ENCODE measurements at regions not wholly inside any gene's neighbourhood (a gene's known extent, or its start where the extent isn't known, plus 50 kb on each side); places are given as distances from the start of the nearest gene placed in this dataset.

- 46% methylated on average over 29 of the region's 29 CpGs for WGBS
- DNase-seq (ENCODE audit: extremely low spot score): no peak
- peaks cover 2% of the 10 kb centered on the region for H3K4me1 ChIP-seq (ENCODE audit: insufficient read depth)
- H3K4me3 ChIP-seq (ENCODE audit: low read depth, low read length): no peak overlapping the region
- no peaks in the 10 kb centered on the region for H3K36me3 ChIP-seq (ENCODE audit: insufficient read depth)
- H3K27ac ChIP-seq (ENCODE audit: low read depth): no peak overlapping the region
Measured at GRCh38 chr1:3954170-3955169, 54.4 kb upstream of the C1orf174 start.

- no peak for DNase-seq (ENCODE audit: extremely low spot score)
- Histone ChIP-seq H3K27ac (ENCODE audit: low read depth) (no peak overlapping the region), H3K4me1 (ENCODE audit: insufficient read depth) (peaks cover 2% of the 10 kb centered on the region), H3K36me3 (ENCODE audit: insufficient read depth) (no peaks in the 10 kb centered on the region), H3K4me3 (ENCODE audit: low read depth, low read length) (no peak overlapping the region)
- 72% methylated on average over 18 of the region's 18 CpGs for WGBS
Measured at GRCh38 chr1:3955196-3955772, 55.2 kb upstream of the C1orf174 start.

- no peak overlapping the region for H3K27ac ChIP-seq (ENCODE audit: low read depth)
- 68% methylated on average over 14 of the region's 14 CpGs for WGBS
- no peak for DNase-seq (ENCODE audit: extremely low spot score)
- no peaks in the 10 kb centered on the region for H3K36me3 ChIP-seq (ENCODE audit: insufficient read depth)
- no peak overlapping the region for H3K4me3 ChIP-seq (ENCODE audit: low read depth, low read length)
- peaks cover 2% of the 10 kb centered on the region for H3K4me1 ChIP-seq (ENCODE audit: insufficient read depth)
Measured at GRCh38 chr1:3956527-3957170, 56.6 kb upstream of the C1orf174 start.

- H3K4me3 ChIP-seq (ENCODE audit: low read depth, low read length): no peak overlapping the region
- H3K36me3 ChIP-seq (ENCODE audit: insufficient read depth): no peaks in the 10 kb centered on the region
- no peak overlapping the region for H3K27ac ChIP-seq (ENCODE audit: low read depth)
- 75% methylated on average over 12 of the region's 12 CpGs for WGBS
- no peak for DNase-seq (ENCODE audit: extremely low spot score)
- H3K4me1 ChIP-seq (ENCODE audit: insufficient read depth): peaks cover 2% of the 10 kb centered on the region
Measured at GRCh38 chr1:3959361-3959760, 59.3 kb upstream of the C1orf174 start.

DNA sequence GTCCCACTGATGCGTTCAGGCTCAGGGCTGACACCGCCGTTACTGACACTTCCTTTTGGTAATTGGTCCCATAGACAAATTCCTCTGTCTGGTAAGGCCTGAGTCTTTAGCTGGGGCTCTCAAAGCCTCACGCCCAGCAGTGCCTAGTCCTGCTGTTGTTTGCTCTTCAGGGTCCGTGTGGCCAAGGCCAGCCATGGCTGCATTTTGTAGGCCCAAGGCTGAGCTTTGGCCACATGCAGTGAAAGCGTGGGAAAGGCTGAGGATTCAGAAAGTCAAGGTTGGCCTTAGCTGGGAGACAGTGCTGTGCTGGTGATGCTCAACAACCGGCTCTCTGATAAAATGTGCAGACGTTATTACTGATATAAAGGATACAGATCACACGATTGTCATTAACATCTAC, 63.5 kb upstream of the C1orf174 start:
- 79% methylated on average over 9 of the region's 9 CpGs for WGBS
- H3K4me1 ChIP-seq (ENCODE audit: insufficient read depth): no peaks in the 10 kb centered on the region
- no peaks in the 10 kb centered on the region for H3K36me3 ChIP-seq (ENCODE audit: insufficient read depth)
- H3K4me3 ChIP-seq (ENCODE audit: low read depth, low read length): no peak overlapping the region
- DNase-seq (ENCODE audit: extremely low spot score): no peak
- H3K27ac ChIP-seq (ENCODE audit: low read depth): no peak overlapping the region

GRCh38 chr1:3965693-3966092, 65.6 kb upstream of the C1orf174 start:
- Histone ChIP-seq H3K4me3 (ENCODE audit: low read depth, low read length) (no peak overlapping the region), H3K4me1 (ENCODE audit: insufficient read depth) (no peaks in the 10 kb centered on the region), H3K27ac (ENCODE audit: low read depth) (no peak overlapping the region), H3K36me3 (ENCODE audit: insufficient read depth) (no peaks in the 10 kb centered on the region)
- no peak for DNase-seq (ENCODE audit: extremely low spot score)
- WGBS: 84% methylated on average over 6 of the region's 6 CpGs

DNA sequence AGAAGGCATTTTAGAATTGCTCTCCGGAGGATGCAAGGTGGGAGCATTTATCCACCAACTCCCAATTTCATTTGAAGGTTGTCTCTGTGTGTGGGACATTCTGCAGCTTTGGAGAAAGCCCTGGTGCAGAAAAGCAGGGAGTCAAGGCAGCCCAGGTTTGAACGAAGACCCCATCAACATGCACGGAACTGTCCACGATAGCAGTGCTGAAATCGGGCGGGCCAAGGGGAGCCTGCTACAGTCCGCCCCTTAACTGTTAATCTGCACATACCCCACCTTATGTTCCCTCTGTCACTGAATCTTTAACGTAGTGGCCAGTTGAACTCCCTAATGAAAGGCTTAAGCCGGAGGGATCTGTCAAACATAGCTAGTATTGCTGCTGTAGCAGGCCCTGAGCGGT, 68.8 kb upstream of the C1orf174 start:
- H3K27ac ChIP-seq (ENCODE audit: low read depth): no peak overlapping the region
- no peaks in the 10 kb centered on the region for H3K4me1 ChIP-seq (ENCODE audit: insufficient read depth)
- 55% methylated on average over 10 of the region's 10 CpGs for WGBS
- DNase-seq (ENCODE audit: extremely low spot score): no peak
- no peak overlapping the region for H3K4me3 ChIP-seq (ENCODE audit: low read depth, low read length)
- no peaks in the 10 kb centered on the region for H3K36me3 ChIP-seq (ENCODE audit: insufficient read depth)

GRCh38 chr1:3971981-3972380, 71.9 kb upstream of the C1orf174 start:
- H3K36me3 ChIP-seq (ENCODE audit: insufficient read depth): no peaks in the 10 kb centered on the region
- H3K27ac ChIP-seq (ENCODE audit: low read depth): no peak overlapping the region
- no peak overlapping the region for H3K4me3 ChIP-seq (ENCODE audit: low read depth, low read length)
- no peaks in the 10 kb centered on the region for H3K4me1 ChIP-seq (ENCODE audit: insufficient read depth)
- no peak for DNase-seq (ENCODE audit: extremely low spot score)
- 60% methylated on average over 5 of the region's 5 CpGs for WGBS

- Histone ChIP-seq H3K4me3 (ENCODE audit: low read depth, low read length) (no peak overlapping the region), H3K4me1 (ENCODE audit: insufficient read depth) (no peaks in the 10 kb centered on the region), H3K36me3 (ENCODE audit: insufficient read depth) (no peaks in the 10 kb centered on the region), H3K27ac (ENCODE audit: low read depth) (no peak overlapping the region)
- WGBS: 84% methylated on average over 25 of the region's 25 CpGs
- no peak for DNase-seq (ENCODE audit: extremely low spot score)
Measured at GRCh38 chr1:3975903-3976630, 76.0 kb upstream of the C1orf174 start.

DNA sequence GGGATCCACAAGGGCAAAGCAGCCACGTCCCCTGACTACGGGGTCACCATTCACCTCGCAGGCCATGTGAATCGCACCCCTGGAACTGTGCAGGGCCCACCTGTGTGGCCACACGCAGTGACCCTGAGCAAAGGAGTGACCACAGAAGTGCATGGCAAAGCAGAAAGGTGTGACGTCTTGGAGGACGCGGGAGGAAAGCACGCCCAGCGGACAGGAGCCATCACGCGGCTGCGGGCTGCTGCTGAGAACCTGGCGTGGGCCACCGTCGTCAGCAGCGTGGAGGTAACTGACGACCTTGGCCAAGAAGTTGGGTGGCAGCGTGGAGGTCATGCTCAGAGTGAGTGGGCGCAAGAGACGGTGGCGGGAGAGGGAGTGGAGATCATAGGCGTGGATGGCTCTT, 76.7 kb upstream of the C1orf174 start:
- 93% methylated on average over 23 of the region's 23 CpGs for WGBS
- no peak for DNase-seq (ENCODE audit: extremely low spot score)
- H3K27ac ChIP-seq (ENCODE audit: low read depth): no peak overlapping the region
- no peaks in the 10 kb centered on the region for H3K36me3 ChIP-seq (ENCODE audit: insufficient read depth)
- no peaks in the 10 kb centered on the region for H3K4me1 ChIP-seq (ENCODE audit: insufficient read depth)
- no peak overlapping the region for H3K4me3 ChIP-seq (ENCODE audit: low read depth, low read length)

DNA sequence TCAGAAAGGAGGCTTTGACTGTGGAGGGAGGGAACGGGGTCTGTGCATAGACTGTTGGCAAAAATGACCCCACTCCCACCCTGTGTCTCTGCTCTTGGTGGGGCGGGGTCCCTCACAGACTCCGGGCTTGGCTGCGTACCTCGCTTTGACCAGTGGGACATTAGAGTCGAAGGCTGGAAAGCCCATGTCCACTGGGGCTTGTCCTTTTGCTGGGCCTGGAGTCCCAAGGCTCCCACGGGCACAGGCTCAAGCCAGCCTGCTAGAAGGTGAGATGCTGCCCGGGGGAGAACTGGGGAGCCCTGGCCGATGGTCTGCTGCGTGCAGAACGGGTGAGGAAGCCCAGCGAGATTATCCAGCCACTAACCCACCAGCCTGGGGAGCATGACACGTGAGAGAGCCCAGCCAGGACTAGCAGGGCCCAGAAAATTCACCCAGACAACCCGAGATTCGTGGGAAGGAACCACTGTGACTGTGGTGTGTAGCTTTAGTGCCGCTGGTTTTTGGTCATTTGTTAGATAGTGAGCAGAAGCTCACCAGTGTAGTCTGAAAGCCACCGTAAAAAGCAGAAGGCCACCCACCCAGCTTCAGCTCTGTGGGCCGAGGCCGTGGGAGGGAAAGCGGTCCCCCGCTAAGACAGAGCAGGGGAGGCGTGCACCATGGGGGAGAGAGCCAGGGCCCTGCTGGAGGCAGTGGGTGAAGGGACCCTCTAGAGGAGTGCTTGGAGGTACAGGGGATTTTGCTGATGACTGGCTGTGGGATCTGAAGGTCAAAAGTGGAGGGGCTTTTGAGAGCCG, 78.3 kb upstream of the C1orf174 start:
- 68% methylated on average over 23 of the region's 23 CpGs for WGBS
- Histone ChIP-seq H3K27ac (ENCODE audit: low read depth) (no peak overlapping the region), H3K4me1 (ENCODE audit: insufficient read depth) (no peaks in the 10 kb centered on the region), H3K36me3 (ENCODE audit: insufficient read depth) (no peaks in the 10 kb centered on the region), H3K4me3 (ENCODE audit: low read depth, low read length) (no peak overlapping the region)
- no peak for DNase-seq (ENCODE audit: extremely low spot score)

DNA sequence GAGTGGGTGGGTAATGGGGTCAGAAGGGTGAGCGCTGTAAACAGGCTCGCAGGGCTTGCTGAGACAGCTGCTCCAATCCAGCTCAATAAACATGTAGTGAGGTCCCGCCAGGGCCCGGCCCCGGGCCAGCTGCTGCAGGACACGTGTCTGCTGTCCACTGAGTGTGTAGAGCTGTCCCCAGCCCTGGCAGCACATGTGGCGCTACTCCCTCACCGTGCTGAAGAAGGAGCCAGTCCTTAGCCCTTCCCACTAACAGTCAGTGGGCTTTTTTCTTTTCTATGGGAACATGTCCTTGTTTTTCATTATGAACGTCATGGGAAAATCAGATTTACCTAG, 78.9 kb upstream of the C1orf174 start:
- Histone ChIP-seq H3K36me3 (ENCODE audit: insufficient read depth) (no peaks in the 10 kb centered on the region), H3K4me3 (ENCODE audit: low read depth, low read length) (no peak overlapping the region), H3K27ac (ENCODE audit: low read depth) (no peak overlapping the region), H3K4me1 (ENCODE audit: insufficient read depth) (no peaks in the 10 kb centered on the region)
- WGBS: 37% methylated on average over 9 of the region's 9 CpGs
- DNase-seq (ENCODE audit: extremely low spot score): no peak

DNA sequence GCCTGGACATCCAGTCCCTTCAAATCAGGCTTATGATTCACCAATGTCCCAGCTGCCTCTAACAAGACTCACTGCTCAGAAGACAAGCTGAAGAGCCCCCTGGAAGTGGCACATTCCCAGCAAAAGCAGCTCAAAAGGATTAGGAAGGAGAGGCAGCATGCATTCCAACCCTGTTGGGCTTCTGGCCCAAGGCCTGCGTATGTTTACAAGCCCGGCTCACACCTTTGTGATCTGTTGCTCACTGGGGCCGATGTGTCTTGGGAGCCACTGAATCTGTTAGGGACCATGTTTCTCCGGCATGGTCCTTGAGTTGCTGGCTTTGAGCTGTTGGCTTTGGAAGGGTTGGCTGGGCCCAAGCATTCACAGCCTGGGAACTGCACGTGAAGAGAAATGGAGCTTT, 81.2 kb upstream of the C1orf174 start:
- no peak for DNase-seq (ENCODE audit: extremely low spot score)
- Histone ChIP-seq H3K4me1 (ENCODE audit: insufficient read depth) (no peaks in the 10 kb centered on the region), H3K4me3 (ENCODE audit: low read depth, low read length) (no peak overlapping the region), H3K27ac (ENCODE audit: low read depth) (no peak overlapping the region), H3K36me3 (ENCODE audit: insufficient read depth) (no peaks in the 10 kb centered on the region)
- 56% methylated on average over 5 of the region's 5 CpGs for WGBS

All from urinary bladder (tissue), 3 donors.